ENCODE measurements at regions not wholly inside any gene's neighbourhood (a gene's known extent, or its start where the extent isn't known, plus 50 kb on each side); places are given as distances from the start of the nearest gene placed in this dataset.

DNA sequence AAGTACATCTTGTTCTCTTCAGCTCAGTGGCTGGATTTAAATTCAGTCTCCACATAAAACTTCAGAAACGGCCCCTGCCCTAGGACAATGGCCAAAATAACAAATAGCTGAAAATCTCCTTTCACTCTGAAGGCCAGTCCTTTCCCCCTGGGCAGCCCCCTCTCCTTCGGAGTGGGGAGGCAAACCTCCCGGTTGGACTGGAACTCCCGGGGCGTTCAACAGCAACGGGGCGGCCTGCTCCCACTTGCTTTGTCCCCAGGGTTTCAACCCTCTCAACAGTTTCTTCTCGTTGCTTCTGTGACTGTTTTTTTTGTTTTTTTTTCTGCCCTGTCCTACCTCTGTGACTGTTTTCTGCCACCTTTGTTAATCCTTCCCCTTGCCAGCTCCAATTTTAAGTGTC is 102.6 kb upstream of the DUSP22 start:
- TF ChIP-seq, protein P1, sequence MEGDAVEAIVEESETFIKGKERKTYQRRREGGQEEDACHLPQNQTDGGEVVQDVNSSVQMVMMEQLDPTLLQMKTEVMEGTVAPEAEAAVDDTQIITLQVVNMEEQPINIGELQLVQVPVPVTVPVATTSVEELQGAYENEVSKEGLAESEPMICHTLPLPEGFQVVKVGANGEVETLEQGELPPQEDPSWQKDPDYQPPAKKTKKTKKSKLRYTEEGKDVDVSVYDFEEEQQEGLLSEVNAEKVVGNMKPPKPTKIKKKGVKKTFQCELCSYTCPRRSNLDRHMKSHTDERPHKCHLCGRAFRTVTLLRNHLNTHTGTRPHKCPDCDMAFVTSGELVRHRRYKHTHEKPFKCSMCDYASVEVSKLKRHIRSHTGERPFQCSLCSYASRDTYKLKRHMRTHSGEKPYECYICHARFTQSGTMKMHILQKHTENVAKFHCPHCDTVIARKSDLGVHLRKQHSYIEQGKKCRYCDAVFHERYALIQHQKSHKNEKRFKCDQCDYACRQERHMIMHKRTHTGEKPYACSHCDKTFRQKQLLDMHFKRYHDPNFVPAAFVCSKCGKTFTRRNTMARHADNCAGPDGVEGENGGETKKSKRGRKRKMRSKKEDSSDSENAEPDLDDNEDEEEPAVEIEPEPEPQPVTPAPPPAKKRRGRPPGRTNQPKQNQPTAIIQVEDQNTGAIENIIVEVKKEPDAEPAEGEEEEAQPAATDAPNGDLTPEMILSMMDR (conservative IDR thresholded peaks at IDR 0.05), result no peak
- TF ChIP-seq ZFX (IDR thresholded peaks at IDR 0.05), result no peak

Measured in C4-2B (cell line).